Neural progenitor cell (in vitro differentiated cells): ENCODE measurements at regions not wholly inside any gene's neighbourhood (a gene's known extent, or its start where the extent isn't known, plus 50 kb on each side); places are given as distances from the start of the nearest gene placed in this dataset.

Experiments used
- DNase-seq: peaks from one replicate; pipeline ENCODE4 v3.0.0-alpha.2; 2016; ENCODE audit warnings: low spot score
- H2AFZ ChIP-seq: fragments of 200-600 bp; sonication (generic); replicated peaks from 2 replicates; pipeline ENCODE4 v1.6.1; 2016; ENCODE audit warnings: antibody characterized with exemption
- H3F3A ChIP-seq: fragments of 200-600 bp; sonication (generic); 2 replicates; pipeline ENCODE4 v1.6.1; 2016; ENCODE audit warnings: antibody characterized with exemption, low read depth
- H3K27ac ChIP-seq: fragments of 200-600 bp; sonication (generic); 2 replicates; pipeline ENCODE4 v1.5.1; 2016; ENCODE audit warnings: mild to moderate bottlenecking
- H3K27me3 ChIP-seq: fragments of 200-600 bp; sonication (generic); 2 replicates; pipeline ENCODE4 v1.6.1; 2016; ENCODE audit warnings: mild to moderate bottlenecking, moderate library complexity
- H3K36me3 ChIP-seq: fragments of 200-600 bp; sonication (generic); 2 replicates; pipeline ENCODE4 v1.5.1; 2016
- H3K4me1 ChIP-seq: fragments of 200-600 bp; sonication (generic); 2 replicates; pipeline ENCODE4 v1.6.1; 2016; ENCODE audit warnings: mixed run types
- H3K4me2 ChIP-seq: fragments of 200-600 bp; sonication (generic); 2 replicates; pipeline ENCODE4 v1.6.1; 2016
- H3K4me3 ChIP-seq: fragments of 200-600 bp; sonication (generic); 2 replicates; pipeline ENCODE4 v1.5.1; 2016
- H3K79me2 ChIP-seq: fragments of 200-600 bp; sonication (generic); 2 replicates; pipeline ENCODE4 v1.6.1; 2016; ENCODE audit warnings: low read depth
- H3K9ac ChIP-seq: fragments of 200-600 bp; sonication (generic); 2 replicates; pipeline ENCODE4 v1.6.1; 2016
- H3K9me3 ChIP-seq: fragments of 200-600 bp; sonication (generic); 2 replicates; pipeline ENCODE4 v1.5.1; 2016; ENCODE audit warnings: low read depth
- H4K20me1 ChIP-seq: fragments of 200-600 bp; sonication (generic); 2 replicates; pipeline ENCODE4 v1.6.1; 2016; ENCODE audit warnings: low read depth
- H3K27ac Mint-ChIP-seq: 3 replicates; pipeline ENCODE4 v1.8.0; 2021; ENCODE audit warnings: mixed read lengths
- H3K27me3 Mint-ChIP-seq: 2 replicates; pipeline ENCODE4 v1.8.0; 2022; ENCODE audit warnings: low read depth, mild to moderate bottlenecking, inconsistent platforms, moderate library complexity, mixed read lengths; ENCODE audit not compliant: insufficient read depth
- H3K36me3 Mint-ChIP-seq: 3 replicates; pipeline ENCODE4 v1.8.0; 2021; ENCODE audit warnings: mixed read lengths
- H3K4me1 Mint-ChIP-seq: 3 replicates; pipeline ENCODE4 v1.8.0; 2021; ENCODE audit warnings: mixed read lengths
- H3K4me3 Mint-ChIP-seq: 3 replicates; pipeline ENCODE4 v1.8.0; 2021; ENCODE audit warnings: mild to moderate bottlenecking, moderate library complexity, mixed read lengths
- H3K9me3 Mint-ChIP-seq: 3 replicates; pipeline ENCODE4 v1.8.0; 2020; ENCODE audit warnings: mixed read lengths
- EZH2 ChIP-seq: fragments of 200-600 bp; sonication (generic); IDR thresholded peaks from 2 replicates; pipeline ENCODE4 v1.6.1; 2017; ENCODE audit warnings: antibody characterized with exemption, mild to moderate bottlenecking, moderate library complexity
- EZH2phosphoT487 ChIP-seq: fragments of 200-600 bp; sonication (generic); IDR thresholded peaks from 2 replicates; pipeline ENCODE4 v1.6.1; 2017; ENCODE audit warnings: antibody characterized with exemption
- TF ChIP-seq, protein P1 (sequence below): fragments of 200-600 bp; sonication (generic); IDR thresholded peaks from 2 replicates; pipeline ENCODE4 v1.5.1; 2017; ENCODE audit warnings: antibody characterized with exemption, mild to moderate bottlenecking

DNA sequence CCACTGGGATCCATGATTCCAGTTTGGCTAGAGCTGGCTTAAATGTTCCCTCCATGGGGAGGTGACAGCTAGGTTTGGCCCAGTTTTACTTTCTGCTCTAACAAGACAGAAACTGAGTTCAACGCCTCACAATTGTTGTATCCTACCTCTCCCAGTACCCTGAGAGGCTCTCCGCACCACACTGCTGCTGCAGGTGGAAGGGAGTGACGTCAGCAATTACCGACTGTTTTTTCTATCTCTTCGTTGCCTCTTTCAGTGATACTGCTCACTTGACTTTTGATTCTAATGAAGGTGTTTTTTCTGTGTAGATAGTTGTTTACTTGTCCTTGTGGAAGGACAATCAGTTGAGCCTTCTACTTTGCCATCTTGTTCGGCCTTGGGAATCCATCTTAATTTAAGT, 204.9 kb upstream of the DUSP10 start:
- Mint-ChIP-seq H3K27me3 (peaks cover 2% of the 10 kb centered on the region), H3K27ac (no peak overlapping the region), H3K36me3 (peaks cover 2% of the 10 kb centered on the region), H3K9me3 (peaks cover 10% of the 10 kb centered on the region), H3K4me1 (peaks cover 3% of the 10 kb centered on the region), H3K4me3 (no peak overlapping the region)
- DNase-seq = no peak
- no peak overlapping the region for H3K27ac ChIP-seq
- H3F3A ChIP-seq = no peaks in the 10 kb centered on the region
- H3K4me2 ChIP-seq = no peak overlapping the region
- TF ChIP-seq EZH2phosphoT487 = no peak
- no peaks in the 10 kb centered on the region for H3K27me3 ChIP-seq
- H3K9me3 ChIP-seq = no peaks in the 10 kb centered on the region
- H4K20me1 ChIP-seq = no peaks in the 10 kb centered on the region
- no peaks in the 10 kb centered on the region for H3K36me3 ChIP-seq
- H2AFZ ChIP-seq = no peak overlapping the region
- H3K9ac ChIP-seq = no peak overlapping the region
- no peaks in the 10 kb centered on the region for H3K4me1 ChIP-seq
- no peaks in the 10 kb centered on the region for H3K79me2 ChIP-seq
- no peak overlapping the region for H3K4me3 ChIP-seq

DNA sequence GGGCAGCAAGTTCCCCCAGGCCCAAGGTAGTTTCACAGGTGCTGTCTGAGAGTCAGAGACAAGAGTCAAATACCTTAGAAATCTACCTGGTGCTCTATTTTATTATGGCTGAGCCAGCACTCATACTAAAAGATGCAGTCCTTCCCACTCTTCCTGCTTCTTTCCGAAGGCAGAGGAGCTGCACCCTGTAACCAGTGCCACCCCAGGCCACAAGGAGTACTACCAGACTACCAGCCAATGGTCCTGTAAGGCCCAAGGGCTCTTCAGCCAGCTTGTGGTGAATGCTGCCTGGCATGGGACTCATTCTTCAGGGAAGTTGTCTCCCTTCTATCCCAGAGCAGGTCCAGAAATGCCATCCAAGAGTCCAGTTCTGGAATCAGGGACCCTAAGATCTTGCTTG, 203.8 kb upstream of the DUSP10 start:
- Histone ChIP-seq H3K27ac (no peak overlapping the region), H3K9ac (no peak overlapping the region), H3K9me3 (no peaks in the 10 kb centered on the region), H3K36me3 (no peaks in the 10 kb centered on the region), H4K20me1 (no peaks in the 10 kb centered on the region), H3K4me3 (no peak overlapping the region), H3F3A (no peaks in the 10 kb centered on the region), H3K4me1 (no peaks in the 10 kb centered on the region), H3K27me3 (no peaks in the 10 kb centered on the region), H3K79me2 (no peaks in the 10 kb centered on the region), H3K4me2 (no peak overlapping the region), H2AFZ (no peak overlapping the region)
- no peak overlapping the region for H3K27ac Mint-ChIP-seq
- peaks cover 6% of the 10 kb centered on the region for H3K4me1 Mint-ChIP-seq
- TF ChIP-seq EZH2phosphoT487 (no peak), EZH2 (no peak)
- TF ChIP-seq, protein P1, sequence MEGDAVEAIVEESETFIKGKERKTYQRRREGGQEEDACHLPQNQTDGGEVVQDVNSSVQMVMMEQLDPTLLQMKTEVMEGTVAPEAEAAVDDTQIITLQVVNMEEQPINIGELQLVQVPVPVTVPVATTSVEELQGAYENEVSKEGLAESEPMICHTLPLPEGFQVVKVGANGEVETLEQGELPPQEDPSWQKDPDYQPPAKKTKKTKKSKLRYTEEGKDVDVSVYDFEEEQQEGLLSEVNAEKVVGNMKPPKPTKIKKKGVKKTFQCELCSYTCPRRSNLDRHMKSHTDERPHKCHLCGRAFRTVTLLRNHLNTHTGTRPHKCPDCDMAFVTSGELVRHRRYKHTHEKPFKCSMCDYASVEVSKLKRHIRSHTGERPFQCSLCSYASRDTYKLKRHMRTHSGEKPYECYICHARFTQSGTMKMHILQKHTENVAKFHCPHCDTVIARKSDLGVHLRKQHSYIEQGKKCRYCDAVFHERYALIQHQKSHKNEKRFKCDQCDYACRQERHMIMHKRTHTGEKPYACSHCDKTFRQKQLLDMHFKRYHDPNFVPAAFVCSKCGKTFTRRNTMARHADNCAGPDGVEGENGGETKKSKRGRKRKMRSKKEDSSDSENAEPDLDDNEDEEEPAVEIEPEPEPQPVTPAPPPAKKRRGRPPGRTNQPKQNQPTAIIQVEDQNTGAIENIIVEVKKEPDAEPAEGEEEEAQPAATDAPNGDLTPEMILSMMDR = no peak
- H3K27me3 Mint-ChIP-seq = peaks cover 2% of the 10 kb centered on the region
- H3K9me3 Mint-ChIP-seq = peaks cover 10% of the 10 kb centered on the region
- H3K36me3 Mint-ChIP-seq = peaks cover 2% of the 10 kb centered on the region
- no peak for DNase-seq
- H3K4me3 Mint-ChIP-seq = no peak overlapping the region

DNA sequence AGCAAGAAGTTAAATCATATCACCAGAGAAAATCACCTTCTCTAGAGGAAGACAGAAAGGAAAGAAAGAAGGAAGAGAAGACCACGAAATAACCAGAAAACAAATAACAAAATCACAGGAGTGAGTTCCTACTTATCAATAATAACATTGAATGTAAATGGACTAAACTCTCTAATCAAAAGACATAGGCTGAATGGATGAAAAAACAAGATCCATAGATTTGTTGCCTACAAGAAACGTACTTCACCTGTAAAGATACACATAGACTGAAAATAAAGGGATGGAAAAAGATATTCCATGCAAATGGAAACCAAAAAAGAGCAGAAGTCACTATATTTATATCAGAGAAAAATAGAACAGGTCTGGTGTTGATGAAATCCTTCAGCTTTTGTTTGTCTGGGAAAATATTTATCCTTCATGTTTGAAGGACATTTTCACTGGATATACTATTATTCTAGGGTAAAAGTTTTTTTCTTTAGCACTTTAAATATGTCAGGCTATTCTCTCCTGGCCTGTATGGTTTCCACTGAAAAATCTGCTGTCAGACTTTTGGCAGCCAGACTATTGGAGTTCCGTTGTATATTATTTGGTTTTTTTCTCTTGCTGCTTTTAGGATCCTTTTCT, 202.5 kb upstream of the DUSP10 start:
- H4K20me1 ChIP-seq = no peaks in the 10 kb centered on the region
- no peak overlapping the region for H3K27ac Mint-ChIP-seq
- TF ChIP-seq EZH2phosphoT487 = no peak
- TF ChIP-seq, protein P1 = no peak
- no peak for TF ChIP-seq EZH2
- no peak overlapping the region for H3K9ac ChIP-seq
- no peak overlapping the region for H3K4me3 ChIP-seq
- H3K27me3 Mint-ChIP-seq = peaks cover 2% of the 10 kb centered on the region
- no peak overlapping the region for H2AFZ ChIP-seq
- H3K4me1 Mint-ChIP-seq = peaks cover 6% of the 10 kb centered on the region
- H3K4me2 ChIP-seq = no peak overlapping the region
- H3F3A ChIP-seq = no peaks in the 10 kb centered on the region
- no peak for DNase-seq
- H3K36me3 ChIP-seq = no peaks in the 10 kb centered on the region
- H3K9me3 ChIP-seq = no peaks in the 10 kb centered on the region
- peaks cover 2% of the 10 kb centered on the region for H3K36me3 Mint-ChIP-seq
- no peak overlapping the region for H3K27ac ChIP-seq
- no peaks in the 10 kb centered on the region for H3K27me3 ChIP-seq
- no peaks in the 10 kb centered on the region for H3K79me2 ChIP-seq
- H3K4me3 Mint-ChIP-seq = no peak overlapping the region
- H3K9me3 Mint-ChIP-seq = peaks cover 10% of the 10 kb centered on the region
- H3K4me1 ChIP-seq = no peaks in the 10 kb centered on the region

DNA sequence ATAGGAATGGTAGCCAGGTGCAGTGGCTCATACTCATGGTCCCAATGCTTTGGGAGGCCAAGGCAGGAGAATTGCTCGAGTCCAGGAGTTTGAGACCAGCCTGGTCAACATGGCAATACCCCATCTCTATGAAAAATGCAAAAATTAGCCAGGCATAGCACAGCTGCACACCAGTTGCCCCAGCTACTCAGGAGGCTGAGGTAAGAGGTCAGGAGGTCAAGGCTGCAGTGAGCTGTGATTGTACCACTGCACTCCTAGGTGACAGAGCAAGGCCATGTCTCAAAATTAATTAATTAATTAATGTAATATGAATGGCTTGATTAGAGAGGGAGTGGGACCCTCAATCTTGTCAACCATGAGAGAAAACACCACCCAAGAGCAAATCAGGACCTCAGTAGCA, 198.7 kb upstream of the DUSP10 start:
- H3K4me3 ChIP-seq = no peak overlapping the region
- no peak overlapping the region for H3K27ac ChIP-seq
- no peak for DNase-seq
- no peak overlapping the region for H3K9ac ChIP-seq
- H2AFZ ChIP-seq = no peak overlapping the region
- H3K27me3 ChIP-seq = no peaks in the 10 kb centered on the region
- no peaks in the 10 kb centered on the region for H4K20me1 ChIP-seq
- Mint-ChIP-seq H3K27me3 (peaks cover 2% of the 10 kb centered on the region), H3K4me1 (peaks cover 4% of the 10 kb centered on the region), H3K36me3 (no peaks in the 10 kb centered on the region), H3K27ac (no peak overlapping the region), H3K4me3 (no peak overlapping the region), H3K9me3 (peaks cover 5% of the 10 kb centered on the region)
- H3K9me3 ChIP-seq = no peaks in the 10 kb centered on the region
- H3K79me2 ChIP-seq = no peaks in the 10 kb centered on the region
- H3K4me2 ChIP-seq = no peak overlapping the region
- no peaks in the 10 kb centered on the region for H3K36me3 ChIP-seq
- TF ChIP-seq EZH2phosphoT487 = no peak
- TF ChIP-seq, protein P1 = no peak
- no peak for TF ChIP-seq EZH2
- H3F3A ChIP-seq = no peaks in the 10 kb centered on the region
- H3K4me1 ChIP-seq = no peaks in the 10 kb centered on the region
